Stomach (tissue), 8 donors: ENCODE measurements at regions not wholly inside any gene's neighbourhood (a gene's known extent, or its start where the extent isn't known, plus 50 kb on each side); places are given as distances from the start of the nearest gene placed in this dataset.

Source experiments
- DNase-seq, 2 donors: peaks; one replicate each; pipeline versions ENCODE4 v3.0.0 to v3.0.0-alpha.2; 2013 to 2019
- H3K27ac ChIP-seq, 5 donors: fragments of 200-600 bp in 4 of 5; sonication (generic) in 4 of 5; one replicate each; pipeline ENCODE4 v1.5.1; 2013 to 2019; ENCODE audit warnings: mild to moderate bottlenecking in 1 of 5, moderate library complexity in 1 of 5
- H3K27me3 ChIP-seq, 3 donors: fragments of 200-600 bp; sonication (generic); one replicate each; pipeline ENCODE4 v1.5.1; 2017 to 2019; ENCODE audit warnings: mixed run types in 1 of 3
- H3K36me3 ChIP-seq, 4 donors: fragments of 200-600 bp; sonication (generic); 1 replicate in 3 of 4; 2 replicates in 1 of 4; pipeline ENCODE4 v1.5.1; 2016 to 2019
- H3K4me1 ChIP-seq, 4 donors: fragments of 200-600 bp; sonication (generic); one replicate each; pipeline ENCODE4 v1.5.1; 2016 to 2019
- H3K4me3 ChIP-seq, 4 donors: fragments of 200-600 bp; sonication (generic) in 3 of 4; one replicate each; pipeline ENCODE4 v1.5.1; 2016 to 2019; ENCODE audit warnings: mild to moderate bottlenecking in 1 of 4
- H3K9me3 ChIP-seq, 4 donors: fragments of 200-600 bp; sonication (generic); one replicate each; pipeline ENCODE4 v1.5.1; 2016 to 2019
- CTCF ChIP-seq, 7 experiments: fragments of 450-650 bp in 4 of 7; fragments of 200-600 bp in 3 of 7; sonication (generic) in 3 of 7; IDR thresholded peaks; one replicate each; pipeline ENCODE4 v1.5.1; 2016 to 2019; ENCODE audit warnings: antibody characterized with exemption in 7 of 7, control low read depth in 2 of 7, mild to moderate bottlenecking in 1 of 7
- EP300 ChIP-seq: sonication (generic); formaldehyde crosslinking; IDR thresholded peaks from one replicate; pipeline ENCODE4 v1.6.1; 2017; ENCODE audit warnings: antibody characterized with exemption
- POLR2A ChIP-seq, 4 donors: fragments of 450-650 bp; IDR thresholded peaks; one replicate each; pipeline ENCODE4 v1.6.1; 2016; ENCODE audit warnings: antibody characterized with exemption in 4 of 4, control low read depth in 2 of 4, mild to moderate bottlenecking in 1 of 4, moderate library complexity in 1 of 4
- POLR2AphosphoS5 ChIP-seq, 3 donors: sonication (generic); formaldehyde crosslinking; IDR thresholded peaks; one replicate each; pipeline ENCODE4 v1.6.1; 2016; ENCODE audit warnings: antibody characterized with exemption in 3 of 3
- WGBS, 5 donors: extraction: QIAGEN DNeasy Blood & Tissue Kit in 3 of 5; methylation state at CpG; one replicate each; pipeline versions ENCODE4 v1.1.5 to v1.1.7; 2013 to 2018; 5-methylcytosine and 5-hydroxymethylcytosine counted together
- intact Hi-C: fragments of 100-400 bp; cut with DNase I; formaldehyde crosslinking; loops from one replicate; pipeline ENCODE4 v1.15.1; 2023; ENCODE audit warnings: low total_unique reads
- donor health status: healthy with polysubstance abuse.
- donor health status: Bipolar disorder and iron deficiency.
- donor health status: healthy.

GRCh38 chr22:44442186-44442815 lies 55.7 kb downstream of the RTL6 start:
- Histone ChIP-seq H3K9me3 (peaks cover 0 to 9% (median 4%) of the 10 kb centered on the region in 4 donors), H3K36me3 (no peaks in the 10 kb centered on the region), H3K4me1 (no peaks in the 10 kb centered on the region), H3K4me3 (no peak overlapping the region), H3K27ac (no peak overlapping the region), H3K27me3 (no peaks in the 10 kb centered on the region)
- TF ChIP-seq POLR2AphosphoS5 (IDR thresholded peaks at IDR 0.05) (no peak), CTCF (IDR thresholded peaks at IDR 0.05) (no peak), EP300 (no peak), POLR2A (IDR thresholded peaks at IDR 0.05) (no peak)
- intact Hi-C loops: no loop called here
- 58 to 85% (median 76%) methylated on average over 8 to 12 of the region's 12 CpGs for WGBS, 5 donors
- DNase-seq: no peak

- Histone ChIP-seq H3K4me1 (no peaks in the 10 kb centered on the region), H3K4me3 (no peak overlapping the region), H3K36me3 (no peaks in the 10 kb centered on the region), H3K9me3 (peaks cover 0 to 5% (median 2%) of the 10 kb centered on the region in 4 donors), H3K27ac (no peak overlapping the region), H3K27me3 (no peaks in the 10 kb centered on the region)
- intact Hi-C loops: no loop called here
- TF ChIP-seq CTCF (IDR thresholded peaks at IDR 0.05) (no peak), POLR2A (IDR thresholded peaks at IDR 0.05) (no peak)
- DNase-seq: no peak
- WGBS, 5 donors: 61 to 85% (median 79%) methylated on average over 6 to 16 of the region's 16 CpGs
Measured at GRCh38 chr22:44441401-44442185, 56.4 kb downstream of the RTL6 start.

- H3K36me3 ChIP-seq: no peaks in the 10 kb centered on the region
- no peak overlapping the region for H3K4me3 ChIP-seq
- no peaks in the 10 kb centered on the region for H3K27me3 ChIP-seq
- no peaks in the 10 kb centered on the region for H3K9me3 ChIP-seq
- no peaks in the 10 kb centered on the region for H3K4me1 ChIP-seq
- 81 to 94% (median 87%) methylated on average over 11 to 19 of the region's 19 CpGs for WGBS, 5 donors
- no peak overlapping the region for H3K27ac ChIP-seq
- no peak for TF ChIP-seq EP300
- no peak for TF ChIP-seq POLR2AphosphoS5 (IDR thresholded peaks at IDR 0.05)
- no peak for TF ChIP-seq CTCF (IDR thresholded peaks at IDR 0.05)
- TF ChIP-seq POLR2A (IDR thresholded peaks at IDR 0.05): no peak
- intact Hi-C loops: no loop called here
- DNase-seq: no peak
Measured at GRCh38 chr22:44440224-44441160, 57.5 kb downstream of the RTL6 start.
